IPS-15b (cell line): ENCODE measurements at regions not wholly inside any gene's neighbourhood (a gene's known extent, or its start where the extent isn't known, plus 50 kb on each side); places are given as distances from the start of the nearest gene placed in this dataset.

ENCODE experiments used
- H3K27me3 ChIP-seq: one replicate; pipeline ENCODE4 v1.6.1; 2013; ENCODE audit warnings: low read length; ENCODE audit not compliant: control insufficient read depth, insufficient read depth
- H3K36me3 ChIP-seq: one replicate; pipeline ENCODE4 v1.6.1; 2013; ENCODE audit warnings: low read length; ENCODE audit not compliant: control insufficient read depth, insufficient read depth
- H3K4me1 ChIP-seq: one replicate; pipeline ENCODE4 v1.6.1; 2013; ENCODE audit warnings: mild to moderate bottlenecking, low read length; ENCODE audit not compliant: control insufficient read depth, insufficient read depth
- H3K4me3 ChIP-seq: one replicate; pipeline ENCODE4 v1.5.1; 2013; ENCODE audit warnings: low read depth, low read length
- H3K9ac ChIP-seq: one replicate; pipeline ENCODE4 v1.6.1; 2013; ENCODE audit warnings: low read depth, mild to moderate bottlenecking, low read length
- H3K9me3 ChIP-seq: one replicate; pipeline ENCODE4 v1.6.1; 2013; ENCODE audit warnings: mild to moderate bottlenecking, low read length; ENCODE audit not compliant: control insufficient read depth, insufficient read depth

- no peaks in the 10 kb centered on the region for H3K36me3 ChIP-seq
- peaks cover 30% of the 10 kb centered on the region for H3K4me1 ChIP-seq
- no peak overlapping the region for H3K9ac ChIP-seq
- H3K4me3 ChIP-seq = no peak overlapping the region
- no peaks in the 10 kb centered on the region for H3K9me3 ChIP-seq
- H3K27me3 ChIP-seq = no peaks in the 10 kb centered on the region
Observed at GRCh38 chr1:39146681-39147080, 57.8 kb upstream of the MACF1 start.

DNA sequence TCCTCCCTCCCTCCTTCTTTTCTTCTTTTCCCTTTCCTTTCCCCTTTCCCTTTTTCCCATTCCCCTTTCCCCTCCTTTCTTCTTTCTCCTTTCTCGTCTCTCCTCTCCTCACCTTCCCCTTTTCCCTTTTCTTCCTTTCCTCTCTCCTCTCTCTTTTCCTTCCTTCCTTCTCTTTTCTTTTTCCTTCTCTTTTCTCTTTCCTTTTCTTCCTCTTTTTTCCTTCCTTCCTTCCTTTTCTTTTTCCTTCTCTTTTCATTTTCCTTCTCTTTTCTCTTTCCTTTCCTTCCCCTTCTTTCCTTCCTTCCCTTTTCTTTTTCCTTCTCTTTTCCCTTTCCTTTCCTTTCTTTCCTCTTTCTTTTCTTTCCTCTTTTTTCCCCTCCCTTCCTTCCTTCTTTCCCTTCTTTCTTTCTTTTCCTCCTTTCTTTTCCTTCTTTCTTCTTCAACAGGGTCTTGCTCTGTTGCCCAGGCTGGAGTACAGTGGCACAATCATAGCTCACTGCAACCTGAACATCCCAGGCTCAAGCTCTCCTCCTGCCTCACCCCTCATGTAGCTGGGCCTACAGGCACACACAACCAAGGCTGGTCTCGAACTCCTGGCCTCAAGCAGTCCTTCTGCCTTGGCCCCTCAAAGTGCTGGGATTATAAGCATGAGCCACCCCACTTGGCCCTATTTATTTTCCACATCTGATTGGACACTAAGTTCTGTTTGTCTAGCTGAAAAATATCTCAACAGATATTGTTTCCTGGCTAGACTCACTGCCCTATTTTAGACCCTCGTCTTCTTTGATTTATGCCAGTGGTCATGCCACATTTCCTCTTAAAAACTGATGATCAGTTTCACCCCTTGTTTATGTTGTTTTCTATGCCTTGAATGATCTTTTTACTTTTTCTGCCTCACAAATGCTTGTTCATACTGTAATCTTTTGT lies 57.1 kb upstream of the MACF1 start:
- Histone ChIP-seq H3K9me3 (no peaks in the 10 kb centered on the region), H3K4me1 (peaks cover 23% of the 10 kb centered on the region), H3K9ac (no peak overlapping the region), H3K36me3 (no peaks in the 10 kb centered on the region), H3K4me3 (no peak overlapping the region), H3K27me3 (no peaks in the 10 kb centered on the region)

DNA sequence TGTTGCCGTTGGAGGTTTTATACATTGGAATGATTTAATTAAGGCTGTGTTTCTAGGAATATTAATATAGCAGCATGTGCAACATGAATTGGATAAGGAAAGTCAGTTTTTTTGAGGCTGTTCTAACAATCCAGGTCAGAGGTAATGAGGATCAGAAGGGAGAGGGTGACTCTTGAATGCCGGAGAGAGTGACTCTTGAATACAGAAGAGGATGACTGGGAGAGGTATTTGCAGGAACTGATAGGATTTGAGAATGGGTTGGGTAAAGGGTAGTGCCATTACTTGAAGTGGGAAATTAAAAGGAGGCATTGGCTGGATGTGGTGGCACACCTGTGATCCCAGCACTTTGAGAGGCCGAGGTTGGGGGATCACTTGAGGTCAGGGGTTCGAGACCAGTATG lies 55.6 kb upstream of the MACF1 start:
- peaks cover 20% of the 10 kb centered on the region for H3K4me1 ChIP-seq
- no peaks in the 10 kb centered on the region for H3K36me3 ChIP-seq
- no peak overlapping the region for H3K9ac ChIP-seq
- H3K27me3 ChIP-seq = no peaks in the 10 kb centered on the region
- no peak overlapping the region for H3K4me3 ChIP-seq
- H3K9me3 ChIP-seq = no peaks in the 10 kb centered on the region

DNA sequence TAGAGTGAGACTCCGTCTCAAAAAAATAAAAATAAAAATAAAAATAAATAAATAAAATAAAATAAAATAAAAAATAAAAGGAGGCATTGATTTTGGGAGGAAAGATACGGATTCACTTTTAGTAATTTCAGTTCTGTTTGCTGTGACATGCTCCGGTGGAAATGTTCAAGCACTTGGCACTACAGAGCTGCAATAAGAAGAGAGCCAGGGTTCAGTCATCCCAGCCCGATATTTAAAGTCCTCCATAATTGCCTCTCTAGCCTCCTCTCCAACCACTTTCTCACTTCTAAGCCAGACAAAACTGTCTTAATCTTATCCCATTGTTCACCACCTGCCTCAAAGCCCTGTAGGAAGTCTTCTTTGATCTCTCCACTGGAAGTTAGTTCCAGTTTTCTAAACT lies 55.0 kb upstream of the MACF1 start:
- Histone ChIP-seq H3K9ac (no peak overlapping the region), H3K9me3 (no peaks in the 10 kb centered on the region), H3K4me3 (no peak overlapping the region), H3K4me1 (peaks cover 24% of the 10 kb centered on the region), H3K27me3 (no peaks in the 10 kb centered on the region), H3K36me3 (no peaks in the 10 kb centered on the region)

- no peaks in the 10 kb centered on the region for H3K9me3 ChIP-seq
- H3K4me3 ChIP-seq = no peak overlapping the region
- H3K4me1 ChIP-seq = peaks cover 33% of the 10 kb centered on the region
- no peaks in the 10 kb centered on the region for H3K27me3 ChIP-seq
- H3K36me3 ChIP-seq = no peaks in the 10 kb centered on the region
- H3K9ac ChIP-seq = no peak overlapping the region
Observed at GRCh38 chr1:39150779-39151178, 53.7 kb upstream of the MACF1 start.

GRCh38 chr1:39151267-39151666 lies 53.2 kb upstream of the MACF1 start:
- Histone ChIP-seq H3K27me3 (no peaks in the 10 kb centered on the region), H3K36me3 (no peaks in the 10 kb centered on the region), H3K4me1 (peaks cover 33% of the 10 kb centered on the region), H3K4me3 (no peak overlapping the region), H3K9me3 (no peaks in the 10 kb centered on the region), H3K9ac (no peak overlapping the region)

DNA sequence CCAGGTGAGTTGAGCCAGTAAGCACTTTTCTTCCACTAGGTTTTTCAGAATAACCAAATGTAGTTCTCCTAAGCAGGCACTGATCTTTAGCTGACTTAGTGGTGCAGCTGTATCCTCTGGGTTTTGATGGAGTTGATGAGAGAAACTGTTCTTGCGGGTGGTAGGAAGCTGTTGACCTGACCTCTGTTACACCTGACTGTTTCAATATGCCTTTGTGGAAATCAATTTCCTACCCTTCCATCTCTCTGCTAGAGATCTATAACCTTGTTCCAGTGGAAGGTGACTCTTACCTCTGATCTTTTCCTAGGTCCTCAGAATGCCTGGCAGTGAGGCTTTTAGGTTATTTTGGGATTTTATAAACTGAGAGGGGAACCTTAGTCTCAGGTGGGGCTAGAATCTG lies 51.6 kb upstream of the MACF1 start:
- H3K4me1 ChIP-seq = peaks cover 34% of the 10 kb centered on the region
- no peaks in the 10 kb centered on the region for H3K36me3 ChIP-seq
- no peaks in the 10 kb centered on the region for H3K27me3 ChIP-seq
- no peaks in the 10 kb centered on the region for H3K9me3 ChIP-seq
- no peak overlapping the region for H3K4me3 ChIP-seq
- H3K9ac ChIP-seq = no peak overlapping the region

DNA sequence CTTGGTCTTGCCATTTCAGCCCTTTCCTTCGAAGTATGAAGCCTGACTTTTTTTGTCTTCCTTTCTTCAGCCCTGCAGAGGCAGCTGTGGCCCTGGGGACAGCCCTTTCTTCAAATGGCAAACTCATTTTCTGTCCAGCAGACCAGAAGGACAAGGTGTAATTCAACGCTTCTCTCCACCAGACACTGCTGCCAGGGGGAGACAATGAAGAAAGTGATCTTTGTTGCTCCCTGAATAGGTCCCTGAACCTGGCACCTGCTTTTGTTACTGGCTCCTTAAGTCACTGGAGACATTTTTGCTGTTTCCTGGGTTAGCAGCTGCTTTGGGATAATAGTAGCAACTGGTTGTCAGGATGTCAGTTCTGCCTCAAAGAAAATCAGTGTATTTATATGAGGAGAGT lies 50.8 kb upstream of the MACF1 start:
- Histone ChIP-seq H3K4me3 (no peak overlapping the region), H3K4me1 (peaks cover 40% of the 10 kb centered on the region), H3K36me3 (no peaks in the 10 kb centered on the region), H3K27me3 (no peaks in the 10 kb centered on the region), H3K9ac (no peak overlapping the region), H3K9me3 (no peaks in the 10 kb centered on the region)

GRCh38 chr1:39154553-39155421 lies 49.7 kb upstream of the MACF1 start:
- no peak overlapping the region for H3K9ac ChIP-seq
- H3K4me1 ChIP-seq = peaks cover 41% of the 10 kb centered on the region
- H3K9me3 ChIP-seq = no peaks in the 10 kb centered on the region

More at GRCh38 chr1:39154553-39155421, 49.7 kb upstream of the MACF1 start:
- no peaks in the 10 kb centered on the region for H3K36me3 ChIP-seq
- no peaks in the 10 kb centered on the region for H3K27me3 ChIP-seq
- no peak overlapping the region for H3K4me3 ChIP-seq
